ENCODE measurements at regions not wholly inside any gene's neighbourhood (a gene's known extent, or its start where the extent isn't known, plus 50 kb on each side); places are given as distances from the start of the nearest gene placed in this dataset.

- TF ChIP-seq CTCF (IDR thresholded peaks at IDR 0.05; ENCODE audit: control insufficient read depth, extremely low read depth, insufficient read depth), result no peak
- no peak for DNase-seq (ENCODE audit: low read depth)
- H3K4me3 ChIP-seq (ENCODE audit: low read depth, low read length), result no peak overlapping the region
Measured at GRCh38 chr6:91691449-91691848, 1104.6 kb upstream of the MAP3K7 start.

- no peak for TF ChIP-seq CTCF (IDR thresholded peaks at IDR 0.05; ENCODE audit: control insufficient read depth, extremely low read depth, insufficient read depth)
- DNase-seq (ENCODE audit: low read depth), result no peak
- no peak overlapping the region for H3K4me3 ChIP-seq (ENCODE audit: low read depth, low read length)
Measured at GRCh38 chr6:91683240-91683639, 1096.4 kb upstream of the MAP3K7 start.

GRCh38 chr6:91681296-91681695 lies 1094.4 kb upstream of the MAP3K7 start:
- H3K4me3 ChIP-seq (ENCODE audit: low read depth, low read length), result no peak overlapping the region
- no peak for TF ChIP-seq CTCF (IDR thresholded peaks at IDR 0.05; ENCODE audit: control insufficient read depth, extremely low read depth, insufficient read depth)
- no peak for DNase-seq (ENCODE audit: low read depth)

GRCh38 chr6:91678679-91679446 lies 1092.0 kb upstream of the MAP3K7 start:
- no peak for TF ChIP-seq CTCF (IDR thresholded peaks at IDR 0.05; ENCODE audit: control insufficient read depth, extremely low read depth, insufficient read depth)
- H3K4me3 ChIP-seq (ENCODE audit: low read depth, low read length), result no peak overlapping the region
- no peak for DNase-seq (ENCODE audit: low read depth)

GRCh38 chr6:91672201-91672600 lies 1085.3 kb upstream of the MAP3K7 start:
- no peak overlapping the region for H3K4me3 ChIP-seq (ENCODE audit: low read depth, low read length)
- TF ChIP-seq CTCF (IDR thresholded peaks at IDR 0.05; ENCODE audit: control insufficient read depth, extremely low read depth, insufficient read depth), result no peak
- DNase-seq (ENCODE audit: low read depth), result no peak

- no peak for TF ChIP-seq CTCF (IDR thresholded peaks at IDR 0.05; ENCODE audit: control insufficient read depth, extremely low read depth, insufficient read depth)
- no peak overlapping the region for H3K4me3 ChIP-seq (ENCODE audit: low read depth, low read length)
- DNase-seq (ENCODE audit: low read depth), result no peak
Measured at GRCh38 chr6:91669871-91670268, 1083.0 kb upstream of the MAP3K7 start.
